HG02885 (cell line): ENCODE measurements at regions not wholly inside any gene's neighbourhood (a gene's known extent, or its start where the extent isn't known, plus 50 kb on each side); places are given as distances from the start of the nearest gene placed in this dataset.

ENCODE experiments used
- ATAC-seq: cut with Tn5 transposase; IDR thresholded peaks from one replicate; pipeline ENCODE4 v1.9.1; 2021; ENCODE audit warnings: mild to moderate bottlenecking; ENCODE audit not compliant: unreplicated experiment, poor library complexity

GRCh38 chr11:30811226-30811755, 225.1 kb upstream of the MPPED2 start:
- ATAC-seq: no peak

GRCh38 chr11:30810116-30810515, 224.0 kb upstream of the MPPED2 start:
- no peak for ATAC-seq

- no peak for ATAC-seq
These were observed 215.2 kb upstream of the MPPED2 start for GRCh38 chr11:30801357-30801756.

GRCh38 chr11:30800904-30801303, 214.8 kb upstream of the MPPED2 start:
- no peak for ATAC-seq

GRCh38 chr11:30798547-30799236, 212.5 kb upstream of the MPPED2 start:
- ATAC-seq: no peak

GRCh38 chr11:30789270-30789669, 203.1 kb upstream of the MPPED2 start:
- no peak for ATAC-seq

- no peak for ATAC-seq
These were observed 202.7 kb upstream of the MPPED2 start for GRCh38 chr11:30788849-30789248.

- ATAC-seq: no peak
These were observed 200.3 kb upstream of the MPPED2 start for GRCh38 chr11:30786256-30787110.

- no peak for ATAC-seq
These were observed 192.4 kb upstream of the MPPED2 start for GRCh38 chr11:30778596-30778995.

- ATAC-seq: peak; percentile 39
These were observed 189.0 kb upstream of the MPPED2 start for GRCh38 chr11:30775233-30775522.

GRCh38 chr11:30774496-30775232, 188.5 kb upstream of the MPPED2 start:
- peak; percentile 11 for ATAC-seq

- ATAC-seq: no peak
These were observed 186.8 kb upstream of the MPPED2 start for GRCh38 chr11:30772908-30773307.

GRCh38 chr11:30763951-30764350, 177.8 kb upstream of the MPPED2 start:
- ATAC-seq: no peak

- ATAC-seq: no peak
These were observed 176.0 kb upstream of the MPPED2 start for GRCh38 chr11:30762188-30762587.

- ATAC-seq: no peak
These were observed 174.2 kb upstream of the MPPED2 start for GRCh38 chr11:30760345-30760744.

GRCh38 chr11:30758946-30759504, 172.9 kb upstream of the MPPED2 start:
- ATAC-seq: no peak

- no peak for ATAC-seq
These were observed 172.4 kb upstream of the MPPED2 start for GRCh38 chr11:30758518-30758917.

- ATAC-seq: no peak
These were observed 171.9 kb upstream of the MPPED2 start for GRCh38 chr11:30758012-30758411.

GRCh38 chr11:30753994-30754393, 167.8 kb upstream of the MPPED2 start:
- no peak for ATAC-seq

GRCh38 chr11:30753504-30753903, 167.4 kb upstream of the MPPED2 start:
- no peak for ATAC-seq

GRCh38 chr11:30749268-30749667, 163.1 kb upstream of the MPPED2 start:
- ATAC-seq: no peak
